PC-3 (cell line): ENCODE measurements at regions not wholly inside any gene's neighbourhood (a gene's known extent, or its start where the extent isn't known, plus 50 kb on each side); places are given as distances from the start of the nearest gene placed in this dataset.

Experiments
- EZH2 ChIP-seq: fragments of 300-600 bp; sonication (generic); IDR thresholded peaks from one replicate; pipeline ENCODE4 v1.6.1; 2017; ENCODE audit warnings: antibody characterized with exemption, mild to moderate bottlenecking, low read length; ENCODE audit not compliant: unreplicated experiment
- TF ChIP-seq, protein P1 (sequence below): fragments of 300-600 bp; sonication (generic); conservative IDR thresholded peaks from 2 replicates; pipeline ENCODE4 v1.5.1; 2017; ENCODE audit warnings: antibody characterized with exemption, low read depth, mild to moderate bottlenecking, low read length

DNA sequence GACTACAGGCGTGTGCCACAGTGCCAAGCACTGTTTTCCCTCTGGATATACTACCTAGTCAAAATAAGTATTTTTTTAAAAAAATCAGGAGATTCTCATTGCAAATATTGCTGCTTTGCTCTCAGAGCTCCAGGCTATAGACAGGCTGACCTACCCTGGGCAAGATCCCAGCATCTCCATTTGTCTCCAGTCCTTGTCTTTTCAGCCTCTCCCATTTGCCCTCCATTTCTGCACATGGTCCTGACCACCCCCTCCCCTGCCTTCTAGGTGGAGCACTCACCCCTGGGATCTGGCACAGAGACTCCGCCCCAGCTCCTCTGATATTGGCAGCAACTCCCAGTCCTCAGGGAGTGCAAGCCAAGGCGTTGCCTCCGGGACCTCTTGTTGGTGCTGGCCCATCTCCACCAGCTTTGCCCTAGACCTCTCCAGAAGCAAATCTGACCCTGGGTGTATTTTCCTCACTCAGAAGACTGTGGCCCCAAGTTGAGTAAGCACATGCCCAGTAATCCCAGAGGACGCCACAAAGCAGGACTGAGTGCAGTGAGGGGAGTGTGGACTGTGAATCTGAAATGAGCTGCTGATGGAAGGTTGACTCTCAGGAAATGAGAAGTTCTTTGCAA is 120.6 kb downstream of the MTPAP start:
- TF ChIP-seq, protein P1, sequence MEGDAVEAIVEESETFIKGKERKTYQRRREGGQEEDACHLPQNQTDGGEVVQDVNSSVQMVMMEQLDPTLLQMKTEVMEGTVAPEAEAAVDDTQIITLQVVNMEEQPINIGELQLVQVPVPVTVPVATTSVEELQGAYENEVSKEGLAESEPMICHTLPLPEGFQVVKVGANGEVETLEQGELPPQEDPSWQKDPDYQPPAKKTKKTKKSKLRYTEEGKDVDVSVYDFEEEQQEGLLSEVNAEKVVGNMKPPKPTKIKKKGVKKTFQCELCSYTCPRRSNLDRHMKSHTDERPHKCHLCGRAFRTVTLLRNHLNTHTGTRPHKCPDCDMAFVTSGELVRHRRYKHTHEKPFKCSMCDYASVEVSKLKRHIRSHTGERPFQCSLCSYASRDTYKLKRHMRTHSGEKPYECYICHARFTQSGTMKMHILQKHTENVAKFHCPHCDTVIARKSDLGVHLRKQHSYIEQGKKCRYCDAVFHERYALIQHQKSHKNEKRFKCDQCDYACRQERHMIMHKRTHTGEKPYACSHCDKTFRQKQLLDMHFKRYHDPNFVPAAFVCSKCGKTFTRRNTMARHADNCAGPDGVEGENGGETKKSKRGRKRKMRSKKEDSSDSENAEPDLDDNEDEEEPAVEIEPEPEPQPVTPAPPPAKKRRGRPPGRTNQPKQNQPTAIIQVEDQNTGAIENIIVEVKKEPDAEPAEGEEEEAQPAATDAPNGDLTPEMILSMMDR, result no peak
- no peak for TF ChIP-seq EZH2
